Skeletal muscle tissue (tissue), 3 donors: ENCODE measurements at regions not wholly inside any gene's neighbourhood (a gene's known extent, or its start where the extent isn't known, plus 50 kb on each side); places are given as distances from the start of the nearest gene placed in this dataset.

Experiments
- H3K27ac ChIP-seq: one replicate; pipeline ENCODE4 v1.7.0; 2013; ENCODE audit warnings: mild to moderate bottlenecking, low read depth, low read length, inconsistent platforms
- H3K27me3 ChIP-seq, 3 donors: one replicate each; pipeline ENCODE4 v1.7.0; 2013; ENCODE audit warnings: low read length in 3 of 3; ENCODE audit not compliant: control insufficient read depth in 3 of 3, insufficient read depth in 3 of 3
- H3K36me3 ChIP-seq, 3 donors: one replicate each; pipeline ENCODE4 v1.7.0; 2013; ENCODE audit warnings: low read length in 3 of 3; ENCODE audit not compliant: control insufficient read depth in 3 of 3, insufficient read depth in 3 of 3
- H3K4me1 ChIP-seq, 3 donors: one replicate each; pipeline ENCODE4 v1.7.0; 2013; ENCODE audit warnings: low read length in 3 of 3, mild to moderate bottlenecking in 3 of 3; ENCODE audit not compliant: control insufficient read depth in 3 of 3, insufficient read depth in 3 of 3
- H3K4me3 ChIP-seq, 3 donors: one replicate each; pipeline ENCODE4 v1.7.0; 2013; ENCODE audit warnings: low read length in 3 of 3
- H3K9ac ChIP-seq, 3 donors: one replicate each; pipeline ENCODE4 v1.7.0; 2013; ENCODE audit warnings: low read length in 3 of 3, mild to moderate bottlenecking in 3 of 3, moderate library complexity in 2 of 3, low read depth in 1 of 3
- H3K9me3 ChIP-seq, 3 donors: one replicate each; pipeline ENCODE4 v1.7.0; 2013; ENCODE audit warnings: low read length in 3 of 3; ENCODE audit not compliant: control insufficient read depth in 3 of 3
- donor health status: Osteomylitis.

DNA sequence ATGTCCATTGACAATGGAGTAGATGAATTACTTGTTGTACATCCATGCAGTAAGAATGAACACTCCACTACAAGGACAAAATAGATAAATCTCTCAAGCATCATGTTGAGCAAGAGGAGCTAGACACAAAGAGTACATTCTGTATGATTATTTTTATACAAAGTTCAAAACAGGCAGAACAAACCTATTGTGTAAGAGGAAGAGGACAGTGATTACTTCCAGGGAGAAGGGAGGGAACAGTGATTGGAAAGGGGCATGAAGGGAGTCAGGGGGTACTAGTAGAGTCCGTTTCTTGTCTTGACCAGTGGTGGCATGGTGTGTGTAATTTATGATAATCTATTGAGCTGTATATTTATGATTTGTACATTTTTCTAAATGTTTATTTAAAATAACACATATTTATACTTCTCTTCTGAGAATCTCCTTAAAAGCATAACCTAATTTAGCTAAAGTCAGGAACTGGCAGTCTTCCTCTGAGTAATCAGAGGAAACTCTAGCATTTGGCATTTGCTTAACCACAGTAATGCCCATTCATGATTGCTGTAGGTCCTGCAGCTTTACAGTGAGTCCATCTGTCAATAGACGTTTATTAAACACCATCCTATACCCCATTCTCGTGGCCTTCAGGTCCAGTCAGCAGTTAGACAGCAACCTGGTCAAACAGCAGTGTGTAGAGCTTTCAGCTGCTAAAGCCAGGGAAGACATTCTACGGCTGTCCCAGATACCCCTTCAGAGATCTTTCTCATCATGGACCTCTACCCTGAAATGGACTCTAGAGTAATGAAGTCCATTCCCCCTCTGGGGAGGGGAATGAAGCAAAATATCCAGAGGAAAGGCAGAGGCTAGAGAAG, 114.1 kb upstream of the GALNT2 start:
- Histone ChIP-seq H3K9me3 (no peaks in the 10 kb centered on the region), H3K27ac (no peak overlapping the region), H3K4me1 (no peaks in the 10 kb centered on the region), H3K4me3 (no peak overlapping the region), H3K27me3 (no peaks in the 10 kb centered on the region), H3K9ac (no peak overlapping the region), H3K36me3 (no peaks in the 10 kb centered on the region)

DNA sequence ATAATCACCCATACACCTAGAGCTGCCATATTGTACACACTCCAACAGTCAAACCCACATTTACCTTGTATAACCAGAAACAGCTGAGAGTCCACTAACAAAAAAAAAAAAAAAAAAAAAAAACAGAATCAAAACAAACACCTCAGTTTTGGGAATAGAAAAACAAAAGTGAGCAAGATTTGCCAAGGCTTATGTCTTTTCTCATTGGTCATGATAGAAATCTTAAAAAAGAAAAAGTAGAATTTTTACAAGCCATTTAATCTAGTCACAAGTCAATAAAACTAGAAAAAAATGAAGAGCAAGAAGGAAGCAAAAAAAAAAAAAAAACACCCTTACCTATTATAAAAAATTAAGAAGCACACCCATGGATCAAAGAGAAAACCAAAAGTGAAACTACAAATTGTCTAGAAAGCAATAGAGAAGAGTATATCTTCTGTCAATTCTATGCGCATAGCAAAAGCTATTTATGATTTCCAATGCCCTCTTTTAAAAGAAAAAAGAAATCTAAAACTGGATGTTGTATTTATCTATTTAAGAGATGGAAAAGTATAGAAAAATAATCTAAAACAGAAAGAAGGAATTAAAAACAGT, 113.2 kb upstream of the GALNT2 start:
- Histone ChIP-seq H3K4me1 (no peaks in the 10 kb centered on the region), H3K4me3 (no peak overlapping the region), H3K27me3 (no peaks in the 10 kb centered on the region), H3K27ac (no peak overlapping the region), H3K9ac (no peak overlapping the region), H3K9me3 (no peaks in the 10 kb centered on the region), H3K36me3 (no peaks in the 10 kb centered on the region)

DNA sequence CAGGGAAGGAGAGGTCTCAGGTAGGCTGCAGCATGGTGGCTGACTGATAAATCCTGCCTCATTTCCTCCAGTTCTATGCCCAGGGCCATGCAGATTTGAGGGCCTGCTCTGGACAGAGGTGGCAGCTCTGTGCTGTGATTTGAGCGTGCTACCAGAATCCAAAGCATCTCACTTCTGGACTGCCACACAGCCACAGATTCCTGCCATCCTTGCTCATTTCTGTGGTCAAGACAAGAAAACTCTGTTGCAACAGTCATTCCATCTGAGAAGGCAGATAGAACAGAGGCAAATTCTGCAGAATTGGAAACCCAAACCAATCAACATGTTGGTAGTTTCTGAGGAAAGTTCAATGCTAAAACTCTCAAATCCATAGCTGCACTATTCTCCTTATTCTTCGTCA, 102.8 kb upstream of the GALNT2 start:
- Histone ChIP-seq H3K27me3 (no peaks in the 10 kb centered on the region), H3K4me1 (no peaks in the 10 kb centered on the region), H3K9me3 (no peaks in the 10 kb centered on the region), H3K27ac (no peak overlapping the region), H3K36me3 (no peaks in the 10 kb centered on the region), H3K4me3 (no peak overlapping the region), H3K9ac (no peak overlapping the region)

DNA sequence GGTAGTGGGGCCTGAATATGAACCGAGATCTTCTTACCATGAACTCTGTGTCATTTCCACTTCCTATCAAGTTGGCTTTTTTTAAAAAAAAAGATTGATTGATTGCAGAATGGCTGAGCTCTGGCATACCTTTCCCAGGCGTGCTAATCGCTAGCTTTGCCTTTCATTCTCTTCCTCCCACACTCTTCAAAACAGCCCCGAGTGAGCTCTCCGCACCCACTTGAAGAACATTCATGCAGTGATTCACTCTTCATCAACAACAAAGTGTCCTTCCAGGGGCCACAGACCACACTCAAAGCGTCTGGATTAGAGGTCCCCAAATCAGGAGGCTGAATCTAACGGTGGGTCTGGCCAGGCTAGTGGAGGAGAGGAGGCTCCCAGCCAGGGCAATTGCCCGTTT, 96.3 kb upstream of the GALNT2 start:
- H3K36me3 ChIP-seq = no peaks in the 10 kb centered on the region
- H3K4me3 ChIP-seq = no peak overlapping the region
- H3K27me3 ChIP-seq = no peaks in the 10 kb centered on the region
- H3K27ac ChIP-seq = no peak overlapping the region
- H3K9me3 ChIP-seq = no peaks in the 10 kb centered on the region
- H3K9ac ChIP-seq = no peak overlapping the region
- no peaks in the 10 kb centered on the region for H3K4me1 ChIP-seq

DNA sequence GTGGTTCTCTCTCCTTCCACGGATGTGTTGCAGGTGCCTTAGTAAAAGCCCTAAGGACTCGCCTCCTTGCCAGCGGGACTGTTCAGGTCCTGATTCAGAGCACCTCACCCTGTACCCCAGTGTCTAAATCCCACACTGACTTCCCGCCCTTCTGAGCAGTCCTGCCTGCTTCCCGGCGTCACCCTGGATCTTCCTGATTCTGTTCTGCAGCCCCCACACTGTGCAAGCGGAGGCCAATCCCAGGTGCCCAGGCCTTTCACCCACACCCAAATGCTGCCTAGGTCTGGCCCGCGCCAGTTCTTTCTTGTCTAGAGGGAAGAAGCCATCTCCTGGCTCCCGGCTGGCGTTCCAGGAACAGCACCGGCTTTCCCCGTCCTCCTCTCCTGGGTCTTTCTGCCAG, 95.9 kb upstream of the GALNT2 start:
- H3K9ac ChIP-seq = no peak overlapping the region
- no peaks in the 10 kb centered on the region for H3K36me3 ChIP-seq
- H3K27ac ChIP-seq = no peak overlapping the region
- H3K27me3 ChIP-seq = no peaks in the 10 kb centered on the region
- H3K9me3 ChIP-seq = peaks cover 0 to 2% (median 0%) of the 10 kb centered on the region in 3 donors
- no peaks in the 10 kb centered on the region for H3K4me1 ChIP-seq
- H3K4me3 ChIP-seq = no peak overlapping the region

DNA sequence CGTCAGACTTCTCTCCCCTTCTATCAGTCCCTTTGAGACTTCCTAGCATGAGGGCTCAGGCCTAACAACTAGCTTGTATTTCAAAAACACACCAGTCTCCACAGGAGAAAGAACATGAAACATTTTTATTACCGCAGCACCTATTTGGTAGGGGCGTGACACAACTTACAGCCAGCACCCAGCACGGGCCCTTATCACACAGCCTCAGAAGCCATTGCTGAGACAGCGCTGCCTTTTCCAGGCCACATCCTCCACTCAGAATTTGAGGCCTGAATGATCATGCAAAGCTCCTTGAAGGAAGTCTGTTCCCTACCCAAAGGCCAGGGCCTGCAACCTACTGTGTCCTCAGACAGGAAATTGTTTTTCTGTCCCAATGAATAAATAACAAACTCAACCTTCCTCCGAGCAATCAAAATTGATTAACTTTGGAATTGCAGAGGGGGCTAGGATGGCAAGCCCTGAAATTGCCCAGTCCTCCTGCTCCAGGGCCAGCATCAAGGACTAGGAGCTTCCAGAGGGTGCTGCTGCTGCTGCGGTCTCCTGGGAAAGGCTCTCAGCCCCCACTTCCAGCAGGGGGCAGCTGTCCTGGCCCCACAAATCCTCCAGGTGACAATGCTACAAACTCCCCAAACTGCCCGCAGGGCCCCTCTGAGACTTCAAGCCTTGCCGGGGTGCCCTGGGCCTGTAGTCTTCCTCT, 94.3 kb upstream of the GALNT2 start:
- Histone ChIP-seq H3K27me3 (no peaks in the 10 kb centered on the region), H3K4me1 (no peaks in the 10 kb centered on the region), H3K9me3 (peaks cover 0 to 3% (median 2%) of the 10 kb centered on the region in 3 donors), H3K9ac (no peak overlapping the region), H3K36me3 (no peaks in the 10 kb centered on the region), H3K27ac (no peak overlapping the region), H3K4me3 (no peak overlapping the region)

DNA sequence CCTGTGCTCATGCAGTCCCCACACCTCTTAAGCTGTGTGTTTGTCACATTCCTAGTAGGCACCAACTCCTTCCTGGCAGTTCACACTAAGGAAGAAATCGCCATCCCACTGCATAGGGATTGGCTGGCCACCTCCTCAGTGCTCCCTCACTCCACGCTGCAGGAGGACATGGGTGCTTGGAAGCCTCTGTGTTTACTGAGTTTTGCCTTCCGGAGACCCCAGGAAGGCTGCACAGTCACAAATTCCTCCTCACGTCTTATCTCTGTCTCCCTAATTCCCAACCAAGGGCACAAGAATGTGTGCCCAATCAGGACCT, 93.8 kb upstream of the GALNT2 start:
- Histone ChIP-seq H3K27ac (no peak overlapping the region), H3K9ac (no peak overlapping the region), H3K9me3 (peaks cover 0 to 3% (median 2%) of the 10 kb centered on the region in 3 donors), H3K4me1 (no peaks in the 10 kb centered on the region), H3K27me3 (no peaks in the 10 kb centered on the region), H3K4me3 (no peak overlapping the region), H3K36me3 (no peaks in the 10 kb centered on the region)

DNA sequence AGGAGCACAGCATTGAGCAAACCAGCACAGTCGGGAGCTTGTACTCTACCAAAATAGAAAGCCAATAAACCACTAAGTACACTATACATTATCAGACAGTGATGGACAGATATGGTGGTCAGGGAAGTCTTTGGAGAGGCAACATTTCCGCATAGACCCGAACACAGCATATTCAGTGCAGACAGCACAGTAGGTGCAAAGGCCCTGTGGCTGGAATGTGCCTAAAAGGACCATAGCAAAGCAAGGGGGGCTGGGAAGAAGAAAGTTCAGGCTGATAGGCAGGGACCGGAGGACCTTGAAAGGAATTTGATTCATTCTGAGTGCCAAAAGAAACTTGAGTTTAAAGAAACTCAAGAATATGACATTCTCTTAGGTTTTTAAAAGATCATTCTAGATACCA, 92.0 kb upstream of the GALNT2 start:
- no peaks in the 10 kb centered on the region for H3K27me3 ChIP-seq
- H3K27ac ChIP-seq = no peak overlapping the region
- H3K4me3 ChIP-seq = no peak overlapping the region
- no peak overlapping the region for H3K9ac ChIP-seq
- no peaks in the 10 kb centered on the region for H3K4me1 ChIP-seq
- peaks cover 0 to 3% (median 2%) of the 10 kb centered on the region in 3 donors for H3K9me3 ChIP-seq
- H3K36me3 ChIP-seq = no peaks in the 10 kb centered on the region

DNA sequence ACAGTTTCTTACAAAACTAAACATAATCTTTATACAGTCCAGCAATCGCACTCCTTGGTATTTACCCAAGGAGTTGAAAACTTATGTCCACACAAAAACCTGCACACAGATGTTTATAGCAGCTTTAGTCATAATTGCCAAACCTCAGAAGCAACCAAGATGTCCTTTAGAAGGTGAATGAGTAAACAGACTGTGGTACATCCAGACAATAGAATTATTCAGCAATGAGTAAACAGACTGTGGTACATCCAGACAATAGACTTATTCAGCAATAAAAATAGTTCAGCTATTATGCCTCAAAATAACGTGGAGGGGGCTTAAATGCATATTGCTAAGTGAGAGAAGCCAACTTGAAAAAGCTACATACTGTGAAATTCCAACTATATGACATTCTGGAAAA, 87.0 kb upstream of the GALNT2 start:
- H3K4me1 ChIP-seq = peaks cover 0 to 1% (median under 1%) of the 10 kb centered on the region in 3 donors
- H3K27ac ChIP-seq = no peak overlapping the region
- H3K36me3 ChIP-seq = no peaks in the 10 kb centered on the region
- H3K9ac ChIP-seq = no peak overlapping the region
- no peak overlapping the region for H3K4me3 ChIP-seq
- no peaks in the 10 kb centered on the region for H3K27me3 ChIP-seq
- peaks cover 0 to 3% (median 2%) of the 10 kb centered on the region in 3 donors for H3K9me3 ChIP-seq

DNA sequence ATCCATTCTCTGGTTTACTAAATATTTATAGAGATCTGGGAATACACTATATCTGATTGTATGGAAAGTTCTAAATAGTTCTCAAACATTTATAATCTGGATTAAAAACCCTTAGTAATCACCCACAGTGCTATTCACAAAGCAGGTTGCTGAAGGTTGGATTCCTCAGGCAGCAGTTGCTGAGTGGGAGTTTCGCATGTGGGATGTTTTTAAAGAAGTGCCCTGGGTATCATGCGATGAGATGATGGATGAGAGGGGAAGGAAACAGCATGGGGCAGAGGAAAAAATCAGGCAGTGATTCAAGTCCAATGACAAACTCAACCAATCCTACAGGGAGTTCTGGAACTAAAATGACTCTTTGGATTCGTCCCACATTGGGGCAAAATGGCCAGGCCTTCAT, 85.3 kb upstream of the GALNT2 start:
- no peak overlapping the region for H3K27ac ChIP-seq
- no peaks in the 10 kb centered on the region for H3K36me3 ChIP-seq
- H3K27me3 ChIP-seq = no peaks in the 10 kb centered on the region
- no peaks in the 10 kb centered on the region for H3K9me3 ChIP-seq
- H3K9ac ChIP-seq = no peak overlapping the region
- no peak overlapping the region for H3K4me3 ChIP-seq
- H3K4me1 ChIP-seq = peaks cover 0 to 8% (median 4%) of the 10 kb centered on the region in 3 donors
